Osteocyte (in vitro differentiated cells): ENCODE measurements at regions not wholly inside any gene's neighbourhood (a gene's known extent, or its start where the extent isn't known, plus 50 kb on each side); places are given as distances from the start of the nearest gene placed in this dataset.

Experiments
- DNase-seq: peaks from one replicate; pipeline ENCODE4 v3.0.0; 2021; ENCODE audit warnings: mixed read lengths; ENCODE audit not compliant: unreplicated experiment; ENCODE audit errors: extremely low spot score
- H3K27ac Mint-ChIP-seq: one replicate; pipeline ENCODE4 v1.8.0; 2021; ENCODE audit warnings: mild to moderate bottlenecking, mixed read lengths; ENCODE audit not compliant: unreplicated experiment
- H3K27me3 Mint-ChIP-seq: one replicate; pipeline ENCODE4 v1.8.0; 2021; ENCODE audit warnings: mixed read lengths; ENCODE audit not compliant: unreplicated experiment
- H3K36me3 Mint-ChIP-seq: one replicate; pipeline ENCODE4 v1.8.0; 2021; ENCODE audit warnings: mixed read lengths; ENCODE audit not compliant: unreplicated experiment
- H3K4me1 Mint-ChIP-seq: one replicate; pipeline ENCODE4 v1.8.0; 2021; ENCODE audit warnings: mixed read lengths; ENCODE audit not compliant: unreplicated experiment
- H3K4me3 Mint-ChIP-seq: one replicate; pipeline ENCODE4 v1.8.0; 2021; ENCODE audit warnings: mild to moderate bottlenecking, moderate library complexity, mixed read lengths; ENCODE audit not compliant: unreplicated experiment
- H3K9me3 Mint-ChIP-seq: one replicate; pipeline ENCODE4 v1.8.0; 2021; ENCODE audit warnings: mixed read lengths; ENCODE audit not compliant: unreplicated experiment
- CTCF ChIP-seq: fragments of 200-600 bp; sonication (generic); IDR thresholded peaks from 2 replicates; pipeline ENCODE4 v1.5.0; 2021; ENCODE audit warnings: antibody characterized with exemption, mild to moderate bottlenecking, moderate library complexity

- H3K4me3 Mint-ChIP-seq: no peak overlapping the region
- H3K27me3 Mint-ChIP-seq: no peaks in the 10 kb centered on the region
- H3K4me1 Mint-ChIP-seq: no peaks in the 10 kb centered on the region
- no peak for TF ChIP-seq CTCF
- H3K9me3 Mint-ChIP-seq: no peaks in the 10 kb centered on the region
- no peak for DNase-seq
- H3K36me3 Mint-ChIP-seq: no peaks in the 10 kb centered on the region
- H3K27ac Mint-ChIP-seq: no peak overlapping the region
These were observed 795.6 kb upstream of the ANO3 start for GRCh38 chr11:25536289-25536688.

GRCh38 chr11:25537393-25537792 lies 794.5 kb upstream of the ANO3 start:
- H3K27me3 Mint-ChIP-seq: no peaks in the 10 kb centered on the region
- no peaks in the 10 kb centered on the region for H3K4me1 Mint-ChIP-seq
- no peak overlapping the region for H3K4me3 Mint-ChIP-seq
- no peak for DNase-seq
- H3K27ac Mint-ChIP-seq: no peak overlapping the region
- TF ChIP-seq CTCF: no peak
- no peaks in the 10 kb centered on the region for H3K36me3 Mint-ChIP-seq
- H3K9me3 Mint-ChIP-seq: no peaks in the 10 kb centered on the region

GRCh38 chr11:25547292-25547691 lies 784.6 kb upstream of the ANO3 start:
- no peak overlapping the region for H3K27ac Mint-ChIP-seq

GRCh38 chr11:25562417-25562816 lies 769.5 kb upstream of the ANO3 start:
- Mint-ChIP-seq H3K9me3 (no peaks in the 10 kb centered on the region), H3K4me1 (no peaks in the 10 kb centered on the region), H3K27me3 (no peaks in the 10 kb centered on the region), H3K4me3 (no peak overlapping the region), H3K27ac (no peak overlapping the region), H3K36me3 (no peaks in the 10 kb centered on the region)
- no peak for TF ChIP-seq CTCF
- no peak for DNase-seq

More at GRCh38 chr11:25547292-25547691, 784.6 kb upstream of the ANO3 start:
- no peaks in the 10 kb centered on the region for H3K4me1 Mint-ChIP-seq
- no peak for TF ChIP-seq CTCF
- H3K27me3 Mint-ChIP-seq: no peaks in the 10 kb centered on the region
- DNase-seq: no peak
- H3K36me3 Mint-ChIP-seq: no peaks in the 10 kb centered on the region
- no peak overlapping the region for H3K4me3 Mint-ChIP-seq
- H3K9me3 Mint-ChIP-seq: no peaks in the 10 kb centered on the region

- Mint-ChIP-seq H3K27me3 (no peaks in the 10 kb centered on the region), H3K27ac (no peak overlapping the region), H3K36me3 (no peaks in the 10 kb centered on the region), H3K4me1 (no peaks in the 10 kb centered on the region), H3K9me3 (no peaks in the 10 kb centered on the region), H3K4me3 (no peak overlapping the region)
- no peak for DNase-seq
- no peak for TF ChIP-seq CTCF
These were observed 766.1 kb upstream of the ANO3 start for GRCh38 chr11:25565846-25566245.
